Upper lobe of left lung (tissue), 4 donors: ENCODE measurements at regions not wholly inside any gene's neighbourhood (a gene's known extent, or its start where the extent isn't known, plus 50 kb on each side); places are given as distances from the start of the nearest gene placed in this dataset.

Source experiments
- POLR2A ChIP-seq, 4 donors: fragments of 450-650 bp; IDR thresholded peaks; one replicate each; pipeline ENCODE4 v1.5.1; 2016 to 2017; ENCODE audit warnings: antibody characterized with exemption in 4 of 4, mild to moderate bottlenecking in 2 of 4
- POLR2AphosphoS5 ChIP-seq, 2 donors: sonication (generic); formaldehyde crosslinking; IDR thresholded peaks; one replicate each; pipeline ENCODE4 v1.5.1; 2017; ENCODE audit warnings: antibody characterized with exemption in 2 of 2

DNA sequence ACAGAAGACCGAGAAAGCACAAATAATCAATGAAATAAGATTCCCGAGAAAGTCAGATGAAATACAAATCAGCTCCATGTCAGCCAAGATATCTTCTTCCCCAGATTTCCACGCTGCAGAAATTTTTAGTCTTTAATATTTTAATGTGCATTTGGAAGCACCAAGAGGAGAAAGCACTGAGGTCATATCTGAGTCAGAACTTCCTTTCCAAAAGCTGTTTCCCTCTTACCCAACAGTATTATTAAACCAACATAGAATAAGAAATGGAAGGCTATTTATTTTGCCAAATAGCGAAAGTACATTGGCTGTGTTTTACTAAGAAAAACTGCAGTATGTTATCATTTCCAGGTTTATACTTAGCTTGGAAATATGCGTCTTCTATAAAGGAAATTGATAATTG lies 772.1 kb upstream of the CDH9 start:
- TF ChIP-seq POLR2AphosphoS5 (IDR thresholded peaks at IDR 0.05) (no peak), POLR2A (IDR thresholded peaks at IDR 0.05) (no peak)
